ENCODE measurements at regions not wholly inside any gene's neighbourhood (a gene's known extent, or its start where the extent isn't known, plus 50 kb on each side); places are given as distances from the start of the nearest gene placed in this dataset.

DNA sequence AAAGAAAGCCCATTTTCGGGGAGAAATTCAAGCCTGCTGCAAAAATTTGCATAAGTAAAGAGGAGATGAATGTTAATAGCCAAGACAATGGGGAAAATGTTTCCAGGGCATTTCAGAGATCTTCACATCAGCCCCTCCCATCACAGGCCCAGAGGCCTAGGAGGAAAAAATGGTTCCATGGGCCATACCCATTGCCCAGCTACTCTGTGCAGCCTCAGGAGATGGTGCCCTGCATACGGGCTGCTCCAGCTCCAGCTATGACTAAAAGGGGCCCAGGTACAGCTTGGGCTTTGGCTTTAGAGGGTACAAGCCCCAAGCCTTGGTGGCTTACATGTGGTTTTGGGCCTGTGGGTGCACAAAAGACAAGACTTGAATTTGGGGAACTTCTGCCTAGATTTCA is 168.0 kb upstream of the DIPK2B start (continued):
- TF ChIP-seq, protein P1, sequence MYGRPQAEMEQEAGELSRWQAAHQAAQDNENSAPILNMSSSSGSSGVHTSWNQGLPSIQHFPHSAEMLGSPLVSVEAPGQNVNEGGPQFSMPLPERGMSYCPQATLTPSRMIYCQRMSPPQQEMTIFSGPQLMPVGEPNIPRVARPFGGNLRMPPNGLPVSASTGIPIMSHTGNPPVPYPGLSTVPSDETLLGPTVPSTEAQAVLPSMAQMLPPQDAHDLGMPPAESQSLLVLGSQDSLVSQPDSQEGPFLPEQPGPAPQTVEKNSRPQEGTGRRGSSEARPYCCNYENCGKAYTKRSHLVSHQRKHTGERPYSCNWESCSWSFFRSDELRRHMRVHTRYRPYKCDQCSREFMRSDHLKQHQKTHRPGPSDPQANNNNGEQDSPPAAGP (tag by site-specific recombination; IDR thresholded peaks at IDR 0.05): no peak
- TF ChIP-seq, protein P2, sequence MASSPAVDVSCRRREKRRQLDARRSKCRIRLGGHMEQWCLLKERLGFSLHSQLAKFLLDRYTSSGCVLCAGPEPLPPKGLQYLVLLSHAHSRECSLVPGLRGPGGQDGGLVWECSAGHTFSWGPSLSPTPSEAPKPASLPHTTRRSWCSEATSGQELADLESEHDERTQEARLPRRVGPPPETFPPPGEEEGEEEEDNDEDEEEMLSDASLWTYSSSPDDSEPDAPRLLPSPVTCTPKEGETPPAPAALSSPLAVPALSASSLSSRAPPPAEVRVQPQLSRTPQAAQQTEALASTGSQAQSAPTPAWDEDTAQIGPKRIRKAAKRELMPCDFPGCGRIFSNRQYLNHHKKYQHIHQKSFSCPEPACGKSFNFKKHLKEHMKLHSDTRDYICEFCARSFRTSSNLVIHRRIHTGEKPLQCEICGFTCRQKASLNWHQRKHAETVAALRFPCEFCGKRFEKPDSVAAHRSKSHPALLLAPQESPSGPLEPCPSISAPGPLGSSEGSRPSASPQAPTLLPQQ (tag by site-specific recombination; IDR thresholded peaks at IDR 0.05): no peak
- TF ChIP-seq ZNF610 (tag by site-specific recombination; IDR thresholded peaks at IDR 0.05; ENCODE audit: borderline replicate concordance): no peak
- TF ChIP-seq ZNF549 (tag by site-specific recombination; IDR thresholded peaks at IDR 0.05): no peak
- no peak for TF ChIP-seq GLI2 (tag by site-specific recombination; IDR thresholded peaks at IDR 0.05; ENCODE audit: borderline replicate concordance, low read depth)
- TF ChIP-seq ZNF707 (tag by site-specific recombination; IDR thresholded peaks at IDR 0.05): no peak
- peak; percentile 83 for TF ChIP-seq SETDB1 (IDR thresholded peaks at IDR 0.05; ENCODE audit: insufficient read length, low read length)
- no peak for TF ChIP-seq MZF1 (tag by site-specific recombination; IDR thresholded peaks at IDR 0.05; ENCODE audit: borderline replicate concordance)
- no peak for TF ChIP-seq ZNF76 (tag by site-specific recombination; IDR thresholded peaks at IDR 0.05; ENCODE audit: borderline replicate concordance, low read depth)
- TF ChIP-seq, protein P3, sequence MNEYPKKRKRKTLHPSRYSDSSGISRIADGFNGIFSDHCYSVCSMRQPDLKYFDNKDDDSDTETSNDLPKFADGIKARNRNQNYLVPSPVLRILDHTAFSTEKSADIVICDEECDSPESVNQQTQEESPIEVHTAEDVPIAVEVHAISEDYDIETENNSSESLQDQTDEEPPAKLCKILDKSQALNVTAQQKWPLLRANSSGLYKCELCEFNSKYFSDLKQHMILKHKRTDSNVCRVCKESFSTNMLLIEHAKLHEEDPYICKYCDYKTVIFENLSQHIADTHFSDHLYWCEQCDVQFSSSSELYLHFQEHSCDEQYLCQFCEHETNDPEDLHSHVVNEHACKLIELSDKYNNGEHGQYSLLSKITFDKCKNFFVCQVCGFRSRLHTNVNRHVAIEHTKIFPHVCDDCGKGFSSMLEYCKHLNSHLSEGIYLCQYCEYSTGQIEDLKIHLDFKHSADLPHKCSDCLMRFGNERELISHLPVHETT (tag by site-specific recombination; IDR thresholded peaks at IDR 0.05): no peak
- TF ChIP-seq ZNF558 (tag by site-specific recombination; IDR thresholded peaks at IDR 0.05): no peak
- TF ChIP-seq EGR2 (tag by site-specific recombination; IDR thresholded peaks at IDR 0.05; ENCODE audit: low read depth): no peak
- TF ChIP-seq, protein P4, sequence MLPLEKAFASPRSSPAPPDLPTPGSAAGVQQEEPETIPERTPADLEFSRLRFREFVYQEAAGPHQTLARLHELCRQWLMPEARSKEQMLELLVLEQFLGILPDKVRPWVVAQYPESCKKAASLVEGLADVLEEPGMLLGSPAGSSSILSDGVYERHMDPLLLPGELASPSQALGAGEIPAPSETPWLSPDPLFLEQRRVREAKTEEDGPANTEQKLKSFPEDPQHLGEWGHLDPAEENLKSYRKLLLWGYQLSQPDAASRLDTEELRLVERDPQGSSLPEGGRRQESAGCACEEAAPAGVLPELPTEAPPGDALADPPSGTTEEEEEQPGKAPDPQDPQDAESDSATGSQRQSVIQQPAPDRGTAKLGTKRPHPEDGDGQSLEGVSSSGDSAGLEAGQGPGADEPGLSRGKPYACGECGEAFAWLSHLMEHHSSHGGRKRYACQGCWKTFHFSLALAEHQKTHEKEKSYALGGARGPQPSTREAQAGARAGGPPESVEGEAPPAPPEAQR (tag by site-specific recombination; IDR thresholded peaks at IDR 0.05): no peak

DNA sequence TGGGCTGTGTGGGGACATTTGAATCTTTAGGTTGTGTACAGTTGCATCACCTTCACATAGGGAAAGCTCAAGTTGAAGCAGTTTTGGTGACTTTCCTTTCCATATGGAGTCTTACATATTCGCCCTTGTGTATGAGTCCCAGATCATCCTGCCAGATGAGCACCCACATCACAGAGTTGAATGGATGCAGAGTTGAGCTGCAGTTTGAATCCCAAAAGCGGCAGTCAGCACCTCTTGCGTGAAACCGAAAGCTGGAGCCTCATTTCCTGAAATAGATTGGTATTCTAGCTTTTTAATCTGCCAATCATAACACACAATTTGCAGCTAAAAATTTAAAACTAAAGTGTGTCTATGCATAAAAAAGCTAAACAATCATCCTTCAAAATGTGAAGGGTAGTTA is 162.9 kb upstream of the DIPK2B start:
- Histone ChIP-seq H3K4me3 (ENCODE audit: low read depth, low read length) (no peak overlapping the region), H3K4me1 (ENCODE audit: control insufficient read depth, insufficient read depth, low read length) (no peaks in the 10 kb centered on the region), H3K9me3 (ENCODE audit: control insufficient read depth, insufficient read depth, low read depth, low read length) (no peaks in the 10 kb centered on the region; the same call in 1 of the 2 replicates), H3K27ac (ENCODE audit: extremely low read depth, low read depth, low read length) (no peak overlapping the region), H3K36me3 (ENCODE audit: control insufficient read depth in 2 of 2, insufficient read depth in 1 of 2, low read length in 2 of 2) (no peaks in the 10 kb centered on the region)
- ChIA-PET CTCF (no interaction called here), POLR2A (no interaction called here)
- TF ChIP-seq, protein P5, sequence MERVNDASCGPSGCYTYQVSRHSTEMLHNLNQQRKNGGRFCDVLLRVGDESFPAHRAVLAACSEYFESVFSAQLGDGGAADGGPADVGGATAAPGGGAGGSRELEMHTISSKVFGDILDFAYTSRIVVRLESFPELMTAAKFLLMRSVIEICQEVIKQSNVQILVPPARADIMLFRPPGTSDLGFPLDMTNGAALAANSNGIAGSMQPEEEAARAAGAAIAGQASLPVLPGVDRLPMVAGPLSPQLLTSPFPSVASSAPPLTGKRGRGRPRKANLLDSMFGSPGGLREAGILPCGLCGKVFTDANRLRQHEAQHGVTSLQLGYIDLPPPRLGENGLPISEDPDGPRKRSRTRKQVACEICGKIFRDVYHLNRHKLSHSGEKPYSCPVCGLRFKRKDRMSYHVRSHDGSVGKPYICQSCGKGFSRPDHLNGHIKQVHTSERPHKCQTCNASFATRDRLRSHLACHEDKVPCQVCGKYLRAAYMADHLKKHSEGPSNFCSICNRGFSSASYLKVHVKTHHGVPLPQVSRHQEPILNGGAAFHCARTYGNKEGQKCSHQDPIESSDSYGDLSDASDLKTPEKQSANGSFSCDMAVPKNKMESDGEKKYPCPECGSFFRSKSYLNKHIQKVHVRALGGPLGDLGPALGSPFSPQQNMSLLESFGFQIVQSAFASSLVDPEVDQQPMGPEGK (tag by site-specific recombination; IDR thresholded peaks at IDR 0.05): no peak
- TF ChIP-seq, protein P6, sequence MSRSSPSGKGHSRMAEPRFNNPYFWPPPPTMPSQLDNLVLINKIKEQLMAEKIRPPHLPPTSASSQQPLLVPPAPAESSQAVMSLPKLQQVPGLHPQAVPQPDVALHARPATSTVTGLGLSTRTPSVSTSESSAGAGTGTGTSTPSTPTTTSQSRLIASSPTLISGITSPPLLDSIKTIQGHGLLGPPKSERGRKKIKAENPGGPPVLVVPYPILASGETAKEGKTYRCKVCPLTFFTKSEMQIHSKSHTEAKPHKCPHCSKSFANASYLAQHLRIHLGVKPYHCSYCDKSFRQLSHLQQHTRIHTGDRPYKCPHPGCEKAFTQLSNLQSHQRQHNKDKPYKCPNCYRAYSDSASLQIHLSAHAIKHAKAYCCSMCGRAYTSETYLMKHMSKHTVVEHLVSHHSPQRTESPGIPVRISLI (tag by site-specific recombination; IDR thresholded peaks at IDR 0.05): no peak
- TF ChIP-seq ZNF623 (tag by site-specific recombination; IDR thresholded peaks at IDR 0.05) (no peak), ZBTB48 (tag by site-specific recombination; IDR thresholded peaks at IDR 0.05) (no peak)

All from HEK293 (cell line).